COLO668 (cell line): ENCODE measurements at regions not wholly inside any gene's neighbourhood (a gene's known extent, or its start where the extent isn't known, plus 50 kb on each side); places are given as distances from the start of the nearest gene placed in this dataset.

Experiments used
- DNase-seq: peaks from one replicate; lab custom pipeline; 2025; ENCODE audit not compliant: unreplicated experiment; lab: John Stamatoyannopoulos, UW

- DNase-seq: no peak
These were observed 235.4 kb downstream of the HDGFL1 start for GRCh38 chr6:22804620-22805261.

DNA sequence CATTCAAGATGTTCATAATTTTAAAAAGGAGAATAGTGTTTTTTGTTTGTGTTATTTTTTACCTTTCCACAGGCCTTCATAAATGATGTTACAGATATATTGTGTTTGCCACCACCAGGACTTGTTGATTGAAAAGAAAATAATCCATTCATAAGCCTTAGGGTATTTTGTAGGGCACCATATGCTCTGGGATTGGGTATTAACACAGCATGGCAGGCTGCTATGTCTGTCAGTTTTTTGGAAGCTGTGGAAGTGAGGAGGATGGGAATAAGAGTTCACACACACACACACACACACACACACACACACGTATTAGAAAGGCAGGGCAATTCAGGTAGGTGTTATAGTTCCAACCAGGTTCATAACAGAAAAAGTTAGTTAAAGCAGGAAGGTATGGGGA, 237.9 kb downstream of the HDGFL1 start:
- no peak for DNase-seq

GRCh38 chr6:22807818-22808217, 238.5 kb downstream of the HDGFL1 start:
- DNase-seq: no peak

- DNase-seq: no peak
These were observed 239.1 kb downstream of the HDGFL1 start for GRCh38 chr6:22808466-22808865.

GRCh38 chr6:22809370-22809769, 240.0 kb downstream of the HDGFL1 start:
- DNase-seq: no peak

DNA sequence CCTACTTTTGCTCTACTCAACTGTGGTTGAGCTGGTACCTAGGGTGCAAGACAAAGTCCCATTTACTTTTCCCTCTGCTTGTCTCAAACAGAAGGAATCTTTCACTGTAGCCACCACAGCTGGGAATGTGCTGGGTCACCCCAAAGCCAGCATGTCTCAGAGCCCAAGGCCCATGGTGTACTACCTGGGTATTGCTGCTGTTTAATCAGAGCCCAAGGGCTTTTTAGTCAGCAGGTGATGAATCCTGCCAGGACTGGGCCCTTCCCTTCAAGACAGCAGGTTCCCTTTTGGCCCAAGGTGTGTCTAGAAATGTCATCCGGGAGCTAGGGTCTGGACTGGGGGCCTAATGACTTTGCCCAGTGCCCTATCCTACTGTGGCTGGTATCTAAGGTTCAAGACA, 249.8 kb downstream of the HDGFL1 start:
- DNase-seq: no peak

DNA sequence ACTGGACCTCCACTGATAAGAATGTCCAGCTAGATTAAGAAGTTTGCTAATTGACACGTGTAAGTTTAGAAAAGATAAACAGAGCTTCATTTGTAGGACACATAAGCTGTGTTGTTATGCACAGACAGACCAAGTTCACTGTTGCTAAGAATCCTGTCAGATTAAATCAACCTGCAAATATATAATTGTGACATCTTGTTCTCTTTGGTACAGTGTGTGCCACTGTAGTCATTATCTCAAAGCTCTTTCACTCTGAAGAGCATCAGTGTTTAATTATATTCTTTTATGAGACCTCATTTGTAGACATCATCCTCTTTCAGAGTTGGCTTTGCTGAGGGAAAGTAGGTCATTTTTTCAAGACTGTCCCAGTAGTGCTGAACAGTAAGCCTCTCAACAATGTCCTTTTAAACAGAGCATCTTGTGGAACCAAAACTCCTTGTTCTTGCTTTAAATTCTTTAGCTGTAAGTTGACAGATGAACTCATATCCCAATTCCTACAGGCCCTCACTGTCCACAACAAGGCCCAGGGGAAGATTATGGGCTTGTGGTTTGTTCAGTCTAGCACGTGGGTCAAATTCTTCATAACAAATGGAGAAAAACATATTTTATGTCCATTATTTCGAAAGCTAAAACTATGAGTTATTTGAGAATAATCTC, 252.4 kb downstream of the HDGFL1 start:
- DNase-seq: no peak

GRCh38 chr6:22825210-22825609, 255.8 kb downstream of the HDGFL1 start:
- DNase-seq: no peak

- no peak for DNase-seq
These were observed 257.6 kb downstream of the HDGFL1 start for GRCh38 chr6:22826961-22827360.

- no peak for DNase-seq
These were observed 258.4 kb downstream of the HDGFL1 start for GRCh38 chr6:22827760-22828159.

DNA sequence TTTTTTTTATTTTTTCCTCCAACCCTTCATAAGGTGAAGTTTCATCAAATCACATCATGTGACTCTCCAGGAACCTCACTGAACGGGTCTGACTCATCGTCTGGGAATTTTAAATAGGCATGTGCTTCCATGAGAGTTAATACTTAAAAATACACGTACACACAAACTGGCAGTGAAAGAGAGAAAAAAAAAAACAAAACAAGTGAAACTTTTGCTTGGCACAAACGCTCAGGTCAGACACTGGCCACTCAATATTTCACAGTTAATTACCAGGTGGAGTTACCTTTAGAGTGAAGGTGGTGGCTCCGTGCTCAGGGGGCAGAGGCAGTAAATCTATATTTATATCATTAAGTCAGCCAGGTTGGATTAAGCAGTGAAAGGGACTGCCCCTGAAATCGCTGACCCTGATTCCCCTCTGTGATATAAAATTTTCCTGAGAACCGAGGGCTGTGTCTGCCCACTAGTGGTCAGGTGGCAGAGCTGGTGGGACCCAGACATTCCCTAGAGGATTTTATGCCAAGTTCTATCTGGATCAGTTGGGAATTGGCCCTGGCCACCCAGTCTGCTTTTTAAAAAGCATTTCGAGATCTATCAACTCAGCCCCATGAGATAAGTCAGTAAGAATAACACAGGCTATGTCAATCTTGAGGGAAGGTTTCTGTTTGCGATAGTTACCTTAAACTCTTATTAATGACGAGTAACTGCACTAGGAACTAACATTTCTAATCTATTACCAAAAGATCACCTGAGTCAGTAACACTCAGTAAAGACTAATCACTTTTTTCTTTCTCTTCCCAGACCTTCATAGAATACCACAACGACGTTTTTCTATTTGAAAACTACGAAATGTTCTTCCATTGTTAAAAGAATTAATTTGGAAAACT, 259.1 kb downstream of the HDGFL1 start:
- DNase-seq: peak; percentile 25

GRCh38 chr6:22829070-22829469, 259.7 kb downstream of the HDGFL1 start:
- no peak for DNase-seq

DNA sequence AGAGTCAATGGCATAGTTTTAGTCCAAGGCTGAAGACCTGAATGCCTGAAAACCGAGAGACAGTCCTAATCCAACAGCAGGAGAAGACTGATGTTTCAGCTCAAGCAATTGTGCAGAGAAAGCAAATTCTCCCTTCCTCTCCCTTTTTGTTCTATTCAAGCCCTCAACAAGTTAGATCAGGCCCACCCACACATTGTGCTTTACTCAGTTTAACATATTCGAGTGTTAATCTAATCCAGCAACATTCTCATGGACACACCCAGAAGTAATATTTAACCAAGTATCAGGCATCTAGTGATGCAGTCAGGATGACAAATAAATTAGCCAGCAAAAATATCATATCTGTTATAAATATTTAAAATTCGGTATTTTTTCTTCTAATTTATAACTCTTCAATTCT, 261.1 kb downstream of the HDGFL1 start:
- no peak for DNase-seq

DNA sequence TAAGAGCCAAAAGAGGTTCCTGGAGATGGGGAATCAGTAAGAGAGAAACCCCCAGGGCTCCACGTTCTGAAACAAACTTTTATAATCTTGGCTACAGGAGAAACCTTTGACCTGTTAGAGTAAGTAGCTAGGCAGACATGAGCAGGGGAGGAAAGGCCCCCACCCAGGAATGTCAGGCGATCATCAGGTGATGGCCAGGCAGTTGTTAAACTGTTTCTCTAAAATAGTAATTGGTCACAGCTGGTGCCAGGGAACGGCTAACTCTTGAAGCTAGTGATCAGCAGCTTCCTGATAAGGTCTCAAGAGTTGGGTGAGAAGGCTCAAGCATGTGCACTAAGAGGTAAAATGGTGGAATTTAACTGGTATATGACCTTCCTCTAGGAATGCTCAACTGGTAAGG, 263.8 kb downstream of the HDGFL1 start:
- DNase-seq: no peak

- DNase-seq: no peak
These were observed 269.0 kb downstream of the HDGFL1 start for GRCh38 chr6:22838345-22838744.

- no peak for DNase-seq
These were observed 276.1 kb downstream of the HDGFL1 start for GRCh38 chr6:22845467-22845866.

DNA sequence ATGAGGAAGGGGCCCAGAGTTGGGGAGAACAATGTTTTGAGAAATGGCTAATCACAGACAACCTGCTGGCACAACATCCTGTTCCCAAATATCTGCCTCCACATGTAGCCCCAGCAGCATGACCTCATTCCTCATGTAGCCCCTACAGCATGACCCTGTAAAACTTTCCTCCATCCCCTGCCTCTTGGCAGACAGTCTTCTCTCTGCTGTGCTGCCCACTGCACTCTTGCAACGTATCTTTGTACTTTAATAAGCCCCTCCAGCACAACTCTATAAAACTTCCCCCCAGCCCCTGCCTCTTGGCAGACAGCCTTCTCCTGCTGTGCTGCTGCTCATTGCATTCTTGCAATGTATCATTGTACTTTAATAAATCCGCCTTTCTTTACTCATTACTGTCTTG, 278.8 kb downstream of the HDGFL1 start:
- no peak for DNase-seq

GRCh38 chr6:22849921-22850320, 280.6 kb downstream of the HDGFL1 start:
- no peak for DNase-seq

DNA sequence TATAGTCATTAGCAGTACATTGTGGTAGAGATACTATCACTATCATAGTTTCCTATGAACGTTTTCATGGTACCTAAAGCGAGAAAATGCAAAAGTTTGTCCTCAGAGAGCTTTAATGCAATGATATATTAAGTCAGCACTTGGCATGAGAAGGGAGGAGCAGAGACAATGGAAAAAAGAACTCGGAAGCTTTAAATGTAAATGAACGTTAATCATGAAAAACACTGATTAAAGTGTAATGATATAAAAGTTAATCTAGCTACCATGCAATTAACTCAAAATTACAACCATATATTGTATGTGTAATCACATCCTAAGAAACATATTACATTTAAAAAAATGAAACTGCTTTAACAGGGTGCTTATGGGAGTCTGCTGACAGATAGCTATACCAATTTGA, 282.7 kb downstream of the HDGFL1 start:
- no peak for DNase-seq

DNA sequence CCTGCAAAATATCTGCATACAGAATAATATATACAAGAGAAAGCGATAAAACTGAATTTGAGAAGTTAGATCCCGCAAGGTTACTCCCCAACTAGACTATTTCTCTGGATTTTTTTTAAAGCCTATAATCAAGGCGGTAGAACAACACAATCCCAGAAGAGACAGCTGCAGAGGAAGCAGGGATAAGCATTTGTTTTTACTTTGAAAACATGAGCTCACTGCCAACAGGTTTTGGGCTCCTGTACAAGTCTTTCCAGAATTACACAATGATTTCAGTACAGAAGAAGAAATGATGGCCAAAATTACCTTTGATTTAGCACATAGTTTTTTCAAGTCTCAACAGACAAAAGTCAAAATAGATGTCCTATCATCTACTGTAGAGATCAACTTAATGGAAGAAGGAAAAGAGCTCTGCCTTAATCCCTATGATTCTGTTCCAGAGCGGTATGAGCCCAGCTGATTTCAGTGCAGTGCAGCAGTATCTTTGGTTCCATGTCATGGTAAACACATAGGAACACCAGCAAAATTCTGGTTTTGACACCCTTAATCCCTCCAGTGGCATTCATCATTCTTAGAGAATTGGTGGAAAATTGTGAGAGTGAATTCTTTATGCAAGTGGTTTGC, 304.3 kb downstream of the HDGFL1 start:
- DNase-seq: no peak

DNA sequence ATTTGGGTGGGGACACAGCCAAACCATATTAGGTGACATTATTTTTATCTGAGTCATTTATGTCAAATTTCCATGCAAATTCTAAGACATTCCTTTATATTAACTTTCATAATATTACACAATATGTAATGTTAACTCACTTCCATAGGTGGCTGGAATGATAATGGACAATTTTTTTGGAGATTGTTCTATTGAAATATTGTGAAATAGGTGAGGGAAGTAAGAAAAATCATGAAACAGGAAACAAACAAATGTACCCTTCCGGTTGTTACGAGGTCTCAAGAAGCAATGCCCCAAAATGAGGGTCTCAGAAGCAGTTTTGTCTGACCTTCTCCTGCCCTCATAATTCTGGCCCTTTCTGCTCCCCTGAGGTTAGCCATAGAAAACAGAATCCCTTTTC, 306.5 kb downstream of the HDGFL1 start:
- DNase-seq: no peak

DNA sequence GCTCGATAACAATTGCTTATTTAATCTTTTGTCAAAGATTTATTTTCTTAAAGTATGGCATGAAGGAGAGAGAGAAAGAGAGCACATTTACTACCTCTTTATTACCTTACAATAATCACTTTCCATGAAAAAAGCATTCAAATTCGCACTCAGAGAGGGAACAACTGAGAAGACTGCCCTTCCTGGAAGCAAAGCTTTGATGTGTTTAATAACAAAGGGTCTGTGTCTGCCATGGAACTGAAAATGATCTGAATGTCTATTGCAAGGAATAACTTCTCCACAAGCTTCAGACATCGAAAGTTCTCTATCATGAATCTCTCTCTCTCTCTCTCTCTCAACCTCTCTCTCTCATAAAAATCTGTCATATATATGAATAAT, 308.9 kb downstream of the HDGFL1 start:
- no peak for DNase-seq
